ENCODE measurements at regions not wholly inside any gene's neighbourhood (a gene's known extent, or its start where the extent isn't known, plus 50 kb on each side); places are given as distances from the start of the nearest gene placed in this dataset.
"Not testable (repeated sequence)": the region's sequence is repeated elsewhere in the genome, so short reads cannot be mapped to it uniquely, and the experiment has no call there.

GRCh38 chr21:35982717-35983116, 77.6 kb downstream of the SETD4 start:
- no peak for DNase-seq

- DNase-seq, result no peak
Measured at GRCh38 chr21:35981514-35982070, 78.7 kb downstream of the SETD4 start.

GRCh38 chr21:35980821-35981220, 79.5 kb downstream of the SETD4 start:
- no peak for DNase-seq

GRCh38 chr21:35977860-35978259, 82.5 kb downstream of the SETD4 start:
- DNase-seq, result not testable (repeated sequence)

GRCh38 chr21:35976929-35977328, 83.4 kb downstream of the SETD4 start:
- no peak for DNase-seq

- DNase-seq, result no peak
Measured at GRCh38 chr21:35976481-35976880, 83.8 kb downstream of the SETD4 start.

- DNase-seq, result peak; percentile 44
Measured at GRCh38 chr21:35974775-35975174, 85.6 kb downstream of the SETD4 start.

GRCh38 chr21:35971824-35972223, 88.5 kb downstream of the SETD4 start:
- DNase-seq, result no peak

- no peak for DNase-seq
Measured at GRCh38 chr21:35969281-35969680, 91.0 kb downstream of the SETD4 start.

GRCh38 chr21:35968564-35968963, 91.8 kb downstream of the SETD4 start:
- DNase-seq, result no peak

GRCh38 chr21:35965699-35966098, 94.6 kb downstream of the SETD4 start:
- no peak for DNase-seq

GRCh38 chr21:35963920-35964451, 96.3 kb downstream of the SETD4 start:
- DNase-seq, result peak; percentile 23

- no peak for DNase-seq
Measured at GRCh38 chr21:35962917-35963316, 97.4 kb downstream of the SETD4 start.

- DNase-seq, result no peak
Measured at GRCh38 chr21:35954066-35954465, 106.3 kb downstream of the SETD4 start.

GRCh38 chr21:35953597-35953996, 106.7 kb downstream of the SETD4 start:
- peak; percentile 15 for DNase-seq

GRCh38 chr21:35952651-35953340, 107.5 kb downstream of the SETD4 start:
- DNase-seq, result no peak

- DNase-seq, result no peak
Measured at GRCh38 chr21:35948982-35949381, 111.3 kb downstream of the SETD4 start.

GRCh38 chr21:35945089-35945671, 115.1 kb downstream of the SETD4 start:
- no peak for DNase-seq

- DNase-seq, result no peak
Measured at GRCh38 chr21:35943752-35944151, 116.6 kb downstream of the SETD4 start.

GRCh38 chr21:35942211-35943144, 117.8 kb downstream of the SETD4 start:
- DNase-seq, result no peak

GRCh38 chr21:35940074-35940927, 120.0 kb downstream of the SETD4 start:
- peak; percentile 80 for DNase-seq

- DNase-seq, result no peak
Measured at GRCh38 chr21:35938446-35938845, 121.9 kb downstream of the SETD4 start.
